Thyroid gland (tissue), 4 donors: ENCODE measurements at regions not wholly inside any gene's neighbourhood (a gene's known extent, or its start where the extent isn't known, plus 50 kb on each side); places are given as distances from the start of the nearest gene placed in this dataset.

Experiments used
- DNase-seq, 2 donors: peaks; one replicate each; pipeline ENCODE4 v3.0.0-alpha.2; 2019
- H3K27ac ChIP-seq, 3 donors: fragments of 200-600 bp; sonication (generic); 1 replicate in 2 of 3; 2 replicates in 1 of 3; pipeline ENCODE4 v1.5.1; 2016 to 2019; ENCODE audit warnings: mild to moderate bottlenecking in 1 of 3, moderate library complexity in 1 of 3
- H3K27me3 ChIP-seq: fragments of 200-600 bp; sonication (generic); one replicate; pipeline ENCODE4 v1.5.1; 2019
- H3K36me3 ChIP-seq, 2 donors: fragments of 200-600 bp; sonication (generic); one replicate each; pipeline ENCODE4 v1.5.1; 2016 to 2019
- H3K4me1 ChIP-seq, 2 donors: fragments of 200-600 bp; sonication (generic); one replicate each; pipeline ENCODE4 v1.5.1; 2017 to 2019
- H3K4me3 ChIP-seq, 3 donors: fragments of 200-600 bp; sonication (generic); replicated peaks in 1 of 3; 1 replicate in 2 of 3; 2 replicates in 1 of 3; pipeline ENCODE4 v1.5.1; 2016; ENCODE audit warnings: mild to moderate bottlenecking in 1 of 3
- H3K9me3 ChIP-seq: fragments of 200-600 bp; sonication (generic); one replicate; pipeline ENCODE4 v1.5.1; 2017
- CTCF ChIP-seq, 6 experiments: fragments of 200-600 bp in 3 of 6; fragments of 450-650 bp in 3 of 6; sonication (generic) in 3 of 6; IDR thresholded peaks; one replicate each; pipeline ENCODE4 v1.5.1; 2016 to 2019; ENCODE audit warnings: antibody characterized with exemption in 6 of 6, mild to moderate bottlenecking in 2 of 6, inconsistent platforms in 1 of 6, moderate library complexity in 1 of 6
- POLR2A ChIP-seq, 2 donors: fragments of 450-650 bp; IDR thresholded peaks; one replicate each; pipeline ENCODE4 v1.6.1; 2017; ENCODE audit warnings: antibody characterized with exemption in 2 of 2, mild to moderate bottlenecking in 2 of 2, moderate library complexity in 1 of 2
- WGBS, 2 donors: methylation state at CpG; one replicate each; pipeline ENCODE4 v1.1.5; 2017; 5-methylcytosine and 5-hydroxymethylcytosine counted together
- intact Hi-C: fragments of 100-400 bp; cut with DNase I; formaldehyde crosslinking; loops from one replicate; pipeline ENCODE4 v1.15.1; 2023

- no peaks in the 10 kb centered on the region for H3K36me3 ChIP-seq
- H3K27me3 ChIP-seq, result no peaks in the 10 kb centered on the region
- WGBS, 2 donors, result 34 to 38% methylated on average over 6 of the region's 6 CpGs
- H3K27ac ChIP-seq, result no peak overlapping the region
- DNase-seq, result no peak
- intact Hi-C loops, result no loop called here
- H3K4me3 ChIP-seq, result no peak overlapping the region
- H3K4me1 ChIP-seq, result no peaks in the 10 kb centered on the region
- TF ChIP-seq CTCF (IDR thresholded peaks at IDR 0.05) (no peak), POLR2A (IDR thresholded peaks at IDR 0.05) (no peak)
- no peaks in the 10 kb centered on the region for H3K9me3 ChIP-seq
These were observed 98.4 kb upstream of the FRMD4A start for GRCh38 chr10:14429043-14429700.

- 88 to 95% methylated on average over 1 of the region's 1 CpG for WGBS, 2 donors
- no peak for DNase-seq
- intact Hi-C loops, result no loop called here
- Histone ChIP-seq H3K9me3 (no peaks in the 10 kb centered on the region), H3K4me3 (no peak overlapping the region), H3K27me3 (no peaks in the 10 kb centered on the region), H3K4me1 (no peaks in the 10 kb centered on the region), H3K36me3 (no peaks in the 10 kb centered on the region), H3K27ac (no peak overlapping the region)
- TF ChIP-seq POLR2A (IDR thresholded peaks at IDR 0.05), result no peak
- no peak for TF ChIP-seq CTCF (IDR thresholded peaks at IDR 0.05)
These were observed 94.3 kb upstream of the FRMD4A start for GRCh38 chr10:14425034-14425433.

DNA sequence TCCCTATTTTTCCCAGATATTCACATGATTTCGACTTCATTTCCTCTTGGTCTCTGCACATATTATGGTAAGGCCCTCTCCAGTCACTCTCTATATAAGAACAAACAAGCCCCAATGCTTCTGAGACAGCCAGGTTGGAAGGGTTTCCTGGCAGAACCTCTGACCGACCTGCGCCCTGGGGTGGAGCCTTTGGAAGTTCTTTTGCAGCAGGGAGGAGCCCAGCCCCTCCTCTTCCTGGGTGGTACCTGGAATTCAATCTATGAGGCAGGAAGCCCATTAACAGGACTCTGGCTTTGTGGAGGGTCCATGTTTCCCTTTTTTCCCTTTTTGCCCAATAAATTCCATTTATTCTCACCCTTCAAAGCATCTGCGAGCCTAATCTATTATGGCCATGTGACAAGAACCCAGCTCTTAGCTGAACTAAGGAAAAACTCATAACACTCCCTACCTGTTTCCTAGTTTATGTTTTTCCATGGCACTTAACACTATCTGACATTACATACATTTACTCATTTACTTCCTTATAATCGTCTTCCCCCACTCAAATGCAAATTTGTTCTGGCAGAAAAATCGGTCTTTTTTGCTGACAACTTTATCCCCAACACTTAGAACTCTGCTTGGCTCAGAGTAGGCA is 92.5 kb upstream of the FRMD4A start:
- Histone ChIP-seq H3K9me3 (no peaks in the 10 kb centered on the region), H3K27me3 (no peaks in the 10 kb centered on the region), H3K4me3 (no peak overlapping the region), H3K36me3 (no peaks in the 10 kb centered on the region), H3K27ac (no peak overlapping the region), H3K4me1 (no peaks in the 10 kb centered on the region)
- no peak for DNase-seq
- TF ChIP-seq POLR2A (IDR thresholded peaks at IDR 0.05) (no peak), CTCF (IDR thresholded peaks at IDR 0.05) (no peak)
- 78 to 84% methylated on average over 6 of the region's 6 CpGs for WGBS, 2 donors
- intact Hi-C loops, result no loop called here

DNA sequence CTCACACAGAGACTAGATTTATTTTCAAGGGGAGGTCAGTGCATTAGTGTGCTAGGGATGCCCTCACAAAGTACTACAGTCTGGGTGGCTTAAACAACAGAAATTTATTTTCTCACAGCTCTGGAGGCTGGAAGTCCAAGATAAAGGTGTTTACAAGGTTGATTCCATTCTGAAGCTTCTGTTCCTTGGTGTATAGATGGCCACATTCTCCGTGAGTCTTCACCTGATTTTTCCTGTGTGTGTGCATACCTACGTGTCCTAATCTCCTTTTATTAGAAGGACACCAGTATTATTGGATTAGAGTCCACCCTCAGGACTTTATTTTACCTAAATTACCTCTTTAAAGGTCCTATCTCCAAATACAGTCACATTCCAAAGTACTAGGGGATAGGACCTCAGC is 91.7 kb upstream of the FRMD4A start:
- 51 to 83% methylated on average over 2 of the region's 2 CpGs for WGBS, 2 donors
- H3K27me3 ChIP-seq, result no peaks in the 10 kb centered on the region

More for the DNA sequence above, 91.7 kb upstream of the FRMD4A start:
- Histone ChIP-seq H3K4me3 (no peak overlapping the region), H3K27ac (no peak overlapping the region), H3K36me3 (no peaks in the 10 kb centered on the region), H3K4me1 (no peaks in the 10 kb centered on the region), H3K9me3 (no peaks in the 10 kb centered on the region)
- intact Hi-C loops, result no loop called here
- TF ChIP-seq CTCF (IDR thresholded peaks at IDR 0.05), result no peak
- no peak for TF ChIP-seq POLR2A (IDR thresholded peaks at IDR 0.05)
- DNase-seq, result no peak
